HepG2 (cell line): ENCODE measurements at regions not wholly inside any gene's neighbourhood (a gene's known extent, or its start where the extent isn't known, plus 50 kb on each side); places are given as distances from the start of the nearest gene placed in this dataset.

Experiments used
- ATAC-seq: fragments of 200-7000 bp; cut with Tn5 transposase; 3 replicates; pipeline ENCODE4 v1.9.1; 2020; ENCODE audit warnings: mild to moderate bottlenecking, moderate library complexity
- BruUV-seq: library from RNA; stranded (reverse); fragments of 400-500 nt; replicated peaks from 2 replicates; lab custom pipeline; 2021; lab: Mats Ljungman, UMichigan
- CTCF ChIA-PET: fragments of 300-600 bp; formaldehyde crosslinking; extraction: SDS; loops from one replicate; lab custom pipeline; 2021; ENCODE audit warnings: low total read pairs, inconsistent platforms, low intra/inter-chr PET ratio; lab: Yijun Ruan, JAX
- POLR2A ChIA-PET: fragments of 350-600 bp; sonication (Branson Sonifier 250); formaldehyde crosslinking; loops from one replicate; lab custom pipeline; 2020; ENCODE audit warnings: antibody characterized with exemption, inconsistent platforms; lab: Yijun Ruan, JAX
- DNase-seq: peaks from one replicate; pipeline ENCODE4 v3.0.0-alpha.2; 2015; ENCODE audit warnings: low spot score
- FAIRE-seq: peaks from 3 replicates; lab custom pipeline; 2011; peaks lifted over from hg19 to GRCh38; lab: Jason Lieb, UNC
- H2AFZ ChIP-seq: one replicate; pipeline ENCODE4 v1.6.1; 2011; ENCODE audit warnings: low read length, inconsistent platforms
- H3K27ac ChIP-seq: fragments of 300-600 bp; 3 replicates; pipeline ENCODE4 v1.8.0; 2011; ENCODE audit warnings: mixed run types, mild to moderate bottlenecking, mixed read lengths, low read length, inconsistent platforms; ENCODE audit not compliant: insufficient read depth; ENCODE audit errors: extremely low read length
- H3K27me3 ChIP-seq, 2 experiments: fragments of 200-600 bp in 1 of 2; 2 replicates in 1 of 2; 3 replicates in 1 of 2; pipeline versions ENCODE4 v1.6.0 to v1.8.0; 2011; ENCODE audit warnings: low read length in 2 of 2, mild to moderate bottlenecking in 2 of 2, moderate library complexity in 2 of 2, inconsistent platforms in 1 of 2; ENCODE audit not compliant: insufficient read depth in 2 of 2, control insufficient read depth in 1 of 2
- H3K36me3 ChIP-seq, 2 experiments: fragments of 200-600 bp in 1 of 2; replicated peaks in 1 of 2; 2 replicates in 1 of 2; 3 replicates in 1 of 2; pipeline versions ENCODE4 v1.5.1 to v1.8.0; 2011; ENCODE audit warnings: low read length in 2 of 2, inconsistent platforms in 1 of 2; ENCODE audit not compliant: insufficient read depth in 2 of 2, control insufficient read depth in 1 of 2
- H3K4me1 ChIP-seq: 2 replicates; pipeline ENCODE4 v1.5.1; 2012; ENCODE audit warnings: low read length, inconsistent platforms; ENCODE audit not compliant: insufficient read depth
- H3K4me2 ChIP-seq: 2 replicates; pipeline ENCODE4 v1.6.0; 2011; ENCODE audit warnings: low read depth, low read length, inconsistent platforms
- H3K4me3 ChIP-seq, 3 experiments: fragments of 200-600 bp in 1 of 3; sonication (generic), shearing (Covaris generic) in 1 of 3; replicated peaks in 1 of 3; 2 replicates each; pipeline ENCODE4 v1.5.1; 2011 to 2016; ENCODE audit warnings: low read length in 3 of 3, inconsistent platforms in 2 of 3, low read depth in 2 of 3, mild to moderate bottlenecking in 2 of 3, control low read depth in 1 of 3, mixed read lengths in 1 of 3; ENCODE audit not compliant: insufficient read depth in 1 of 3
- H3K79me2 ChIP-seq: one replicate; pipeline ENCODE4 v1.6.1; 2011; ENCODE audit warnings: low read length, inconsistent platforms; ENCODE audit not compliant: insufficient read depth
- H3K9ac ChIP-seq: 2 replicates; pipeline ENCODE4 v1.6.0; 2011; ENCODE audit warnings: mild to moderate bottlenecking, low read depth, low read length, inconsistent platforms; ENCODE audit not compliant: insufficient read depth
- H3K9me3 ChIP-seq: 2 replicates; pipeline ENCODE4 v1.5.1; 2012; ENCODE audit warnings: mild to moderate bottlenecking, low read length
- H4K20me1 ChIP-seq: 2 replicates; pipeline ENCODE4 v1.6.0; 2011; ENCODE audit warnings: inconsistent platforms, mild to moderate bottlenecking, low read length, moderate library complexity; ENCODE audit not compliant: insufficient read depth
- AGO1 ChIP-seq: fragments of 200-400 bp; formaldehyde crosslinking; IDR thresholded peaks from 2 replicates; pipeline ENCODE4 v1.6.1; 2017; ENCODE audit warnings: mild to moderate bottlenecking, low read depth, low read length, moderate library complexity; ENCODE audit not compliant: poor library complexity, severe bottlenecking
- ATF1 ChIP-seq: IDR thresholded peaks from 2 replicates; pipeline ENCODE4 v1.6.1; 2016; ENCODE audit warnings: mild to moderate bottlenecking, control low read depth
- CENPX ChIP-seq: sonication (generic); formaldehyde crosslinking; IDR thresholded peaks from 2 replicates; pipeline ENCODE4 v1.9.0; 2021; ENCODE audit warnings: mild to moderate bottlenecking, missing genetic modification reagents, moderate library complexity
- FOXA3 ChIP-seq: IDR thresholded peaks from 2 replicates; pipeline ENCODE4 v1.6.1; 2016; ENCODE audit warnings: missing genetic modification reagents, missing compliant biosample characterization
- GABPA ChIP-seq, 2 experiments: IDR thresholded peaks; 2 replicates each; pipeline ENCODE4 v1.6.1; 2011 to 2016; ENCODE audit warnings: low read depth in 2 of 2, low read length in 1 of 2, missing biosample characterization in 1 of 2, missing genetic modification characterization in 1 of 2
- NFIC ChIP-seq: IDR thresholded peaks from 2 replicates; pipeline ENCODE4 v1.6.1; 2012; ENCODE audit warnings: mild to moderate bottlenecking, low read length, inconsistent platforms
- NFKB2 ChIP-seq: sonication (generic); formaldehyde crosslinking; IDR thresholded peaks from 2 replicates; pipeline ENCODE4 v1.4.0; 2020; ENCODE audit warnings: missing genetic modification reagents, borderline replicate concordance
- PHF8 ChIP-seq: sonication (generic); formaldehyde crosslinking; IDR thresholded peaks from 2 replicates; pipeline ENCODE4 v1.5.0; 2020; ENCODE audit warnings: missing genetic modification reagents
- RCOR2 ChIP-seq: IDR thresholded peaks from 2 replicates; pipeline ENCODE4 v1.6.1; 2016; ENCODE audit warnings: missing biosample characterization, missing genetic modification reagents
- SP5 ChIP-seq: IDR thresholded peaks from 2 replicates; pipeline ENCODE4 v1.6.1; 2016; ENCODE audit warnings: low read depth, borderline replicate concordance
- ZC3H4 ChIP-seq: sonication (generic); formaldehyde crosslinking; IDR thresholded peaks from 2 replicates; pipeline ENCODE4 v1.4.0; 2020; ENCODE audit warnings: missing genetic modification reagents, borderline replicate concordance
- ZEB1 ChIP-seq: IDR thresholded peaks from 2 replicates; pipeline ENCODE4 v1.6.1; 2012; ENCODE audit warnings: mild to moderate bottlenecking, low read depth, inconsistent platforms; ENCODE audit not compliant: insufficient replicate concordance
- ZNF337 ChIP-seq: sonication (generic); formaldehyde crosslinking; IDR thresholded peaks from 2 replicates; pipeline ENCODE4 v1.5.1; 2020; ENCODE audit warnings: missing genetic modification reagents, low read depth, mild to moderate bottlenecking, borderline replicate concordance
- ZNF619 ChIP-seq: sonication (generic); formaldehyde crosslinking; IDR thresholded peaks from 2 replicates; pipeline ENCODE4 v1.4.0; 2020; ENCODE audit warnings: mild to moderate bottlenecking, missing genetic modification reagents
- WGBS: methylation state at CpG from one replicate; pipeline ENCODE4 v1.1.6; 2017; ENCODE audit warnings: low lambda C conversion rate; 5-methylcytosine and 5-hydroxymethylcytosine counted together
- in situ Hi-C: cut with HindIII; loops from 2 replicates; pipeline ENCODE4 v1.10.0; 2017; ENCODE audit warnings: low pct_unique_long_range_greater_than_20kb; ENCODE audit not compliant: extremely low pct_ligation_motif_present
- intact Hi-C: fragments of 100-400 bp; cut with micrococcal nuclease; formaldehyde crosslinking; loops from one replicate; pipeline ENCODE4 v1.10.0; 2022; ENCODE audit not compliant: unreplicated experiment
- TF ChIP-seq, protein P1 (sequence below): IDR thresholded peaks from 2 replicates; pipeline ENCODE4 v1.6.1; 2016; ENCODE audit warnings: control low read depth

DNA sequence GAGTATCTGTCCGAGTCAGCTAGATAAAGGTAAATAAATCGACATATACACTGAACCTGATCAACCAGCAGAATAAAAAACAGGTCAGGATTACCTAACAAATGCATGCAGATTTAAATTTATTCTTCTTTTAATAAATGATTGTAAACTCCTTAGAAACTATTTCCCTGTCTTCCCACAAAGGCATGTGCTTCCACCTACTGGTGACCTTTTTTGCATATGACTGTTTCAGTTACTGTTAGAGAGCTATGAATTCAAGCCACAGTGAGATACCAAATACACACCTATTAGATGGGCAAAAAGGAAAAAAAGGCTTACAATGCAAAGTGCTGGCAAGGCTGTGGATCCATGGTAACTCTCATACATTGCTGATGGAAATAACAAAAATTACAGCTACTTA lies 957.4 kb upstream of the NCAM2 start:
- Histone ChIP-seq H3K27ac (no peak overlapping the region), H4K20me1 (no peaks in the 10 kb centered on the region), H3K27me3 (no peaks in the 10 kb centered on the region), H3K4me1 (no peaks in the 10 kb centered on the region), H3K79me2 (no peaks in the 10 kb centered on the region), H3K4me2 (no peak overlapping the region), H3K9ac (no peak overlapping the region), H3K36me3 (no peaks in the 10 kb centered on the region), H3K4me3 (no peak overlapping the region), H2AFZ (no peak overlapping the region), H3K9me3 (peaks cover 90% of the 10 kb centered on the region)
- 0% methylated on average over 2 of the region's 2 CpGs for WGBS
- DNase-seq (no peak), ATAC-seq (no peak), FAIRE-seq (no peak)
- ChIA-PET CTCF (no interaction called here), POLR2A (no interaction called here)
- intact Hi-C loops: no loop called here
- in situ Hi-C loops: no loop called here
- BruUV-seq: no TSS peak
- TF ChIP-seq AGO1: no peak
- no peak for TF ChIP-seq ZNF619 (CRISPR knock-in tag)
- no peak for TF ChIP-seq NFKB2 (CRISPR knock-in tag)
- TF ChIP-seq GABPA (IDR thresholded peaks at IDR 0.05; ENCODE audit: low read depth, low read length): no peak
- TF ChIP-seq GABPA (CRISPR knock-in tag; IDR thresholded peaks at IDR 0.05; ENCODE audit: low read depth): no peak
- TF ChIP-seq PHF8 (CRISPR knock-in tag): no peak
- TF ChIP-seq CENPX (CRISPR knock-in tag): no peak
- no peak for TF ChIP-seq SP5 (CRISPR knock-in tag)
- TF ChIP-seq, protein P1, sequence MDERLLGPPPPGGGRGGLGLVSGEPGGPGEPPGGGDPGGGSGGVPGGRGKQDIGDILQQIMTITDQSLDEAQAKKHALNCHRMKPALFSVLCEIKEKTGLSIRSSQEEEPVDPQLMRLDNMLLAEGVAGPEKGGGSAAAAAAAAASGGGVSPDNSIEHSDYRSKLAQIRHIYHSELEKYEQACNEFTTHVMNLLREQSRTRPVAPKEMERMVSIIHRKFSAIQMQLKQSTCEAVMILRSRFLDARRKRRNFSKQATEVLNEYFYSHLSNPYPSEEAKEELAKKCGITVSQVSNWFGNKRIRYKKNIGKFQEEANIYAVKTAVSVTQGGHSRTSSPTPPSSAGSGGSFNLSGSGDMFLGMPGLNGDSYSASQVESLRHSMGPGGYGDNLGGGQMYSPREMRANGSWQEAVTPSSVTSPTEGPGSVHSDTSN (CRISPR knock-in tag): no peak
- TF ChIP-seq RCOR2 (CRISPR knock-in tag): no peak
- no peak for TF ChIP-seq ATF1 (CRISPR knock-in tag)
- TF ChIP-seq ZNF337 (CRISPR knock-in tag): no peak
- TF ChIP-seq NFIC: no peak
- no peak for TF ChIP-seq FOXA3
- TF ChIP-seq ZEB1: no peak
- no peak for TF ChIP-seq ZC3H4 (CRISPR knock-in tag)
